Stomach (tissue), 8 donors: ENCODE measurements at regions not wholly inside any gene's neighbourhood (a gene's known extent, or its start where the extent isn't known, plus 50 kb on each side); places are given as distances from the start of the nearest gene placed in this dataset.

ENCODE experiments used
- DNase-seq, 2 donors: peaks; one replicate each; pipeline versions ENCODE4 v3.0.0 to v3.0.0-alpha.2; 2013 to 2019
- H3K27ac ChIP-seq, 5 donors: fragments of 200-600 bp in 4 of 5; sonication (generic) in 4 of 5; one replicate each; pipeline ENCODE4 v1.5.1; 2013 to 2019; ENCODE audit warnings: mild to moderate bottlenecking in 1 of 5, moderate library complexity in 1 of 5
- H3K27me3 ChIP-seq, 3 donors: fragments of 200-600 bp; sonication (generic); one replicate each; pipeline ENCODE4 v1.5.1; 2017 to 2019; ENCODE audit warnings: mixed run types in 1 of 3
- H3K36me3 ChIP-seq, 4 donors: fragments of 200-600 bp; sonication (generic); 1 replicate in 3 of 4; 2 replicates in 1 of 4; pipeline ENCODE4 v1.5.1; 2016 to 2019
- H3K4me1 ChIP-seq, 4 donors: fragments of 200-600 bp; sonication (generic); one replicate each; pipeline ENCODE4 v1.5.1; 2016 to 2019
- H3K4me3 ChIP-seq, 4 donors: fragments of 200-600 bp; sonication (generic) in 3 of 4; one replicate each; pipeline ENCODE4 v1.5.1; 2016 to 2019; ENCODE audit warnings: mild to moderate bottlenecking in 1 of 4
- H3K9me3 ChIP-seq, 4 donors: fragments of 200-600 bp; sonication (generic); one replicate each; pipeline ENCODE4 v1.5.1; 2016 to 2019
- CTCF ChIP-seq, 7 experiments: fragments of 450-650 bp in 4 of 7; fragments of 200-600 bp in 3 of 7; sonication (generic) in 3 of 7; IDR thresholded peaks; one replicate each; pipeline ENCODE4 v1.5.1; 2016 to 2019; ENCODE audit warnings: antibody characterized with exemption in 7 of 7, control low read depth in 2 of 7, mild to moderate bottlenecking in 1 of 7
- EP300 ChIP-seq: sonication (generic); formaldehyde crosslinking; IDR thresholded peaks from one replicate; pipeline ENCODE4 v1.6.1; 2017; ENCODE audit warnings: antibody characterized with exemption
- POLR2A ChIP-seq, 4 donors: fragments of 450-650 bp; IDR thresholded peaks; one replicate each; pipeline ENCODE4 v1.6.1; 2016; ENCODE audit warnings: antibody characterized with exemption in 4 of 4, control low read depth in 2 of 4, mild to moderate bottlenecking in 1 of 4, moderate library complexity in 1 of 4
- POLR2AphosphoS5 ChIP-seq, 3 donors: sonication (generic); formaldehyde crosslinking; IDR thresholded peaks; one replicate each; pipeline ENCODE4 v1.6.1; 2016; ENCODE audit warnings: antibody characterized with exemption in 3 of 3
- WGBS, 5 donors: extraction: QIAGEN DNeasy Blood & Tissue Kit in 3 of 5; methylation state at CpG; one replicate each; pipeline versions ENCODE4 v1.1.5 to v1.1.7; 2013 to 2018; 5-methylcytosine and 5-hydroxymethylcytosine counted together
- intact Hi-C: fragments of 100-400 bp; cut with DNase I; formaldehyde crosslinking; loops from one replicate; pipeline ENCODE4 v1.15.1; 2023; ENCODE audit warnings: low total_unique reads
- donor health status: healthy with polysubstance abuse.
- donor health status: Bipolar disorder and iron deficiency.
- donor health status: healthy.

GRCh38 chr1:201701831-201702230 lies 127.1 kb upstream of the IPO9 start:
- no peak overlapping the region for H3K4me3 ChIP-seq
- WGBS, 5 donors: 86 to 94% (median 88%) methylated on average over 2 of the region's 2 CpGs
- intact Hi-C loops: no loop called here
- TF ChIP-seq CTCF (IDR thresholded peaks at IDR 0.05): no peak
- TF ChIP-seq POLR2A (IDR thresholded peaks at IDR 0.05): no peak
- TF ChIP-seq POLR2AphosphoS5 (IDR thresholded peaks at IDR 0.05): no peak
- TF ChIP-seq EP300: no peak
- H3K27ac ChIP-seq: no peak overlapping the region
- H3K36me3 ChIP-seq: no peaks in the 10 kb centered on the region
- no peaks in the 10 kb centered on the region for H3K27me3 ChIP-seq
- no peak for DNase-seq
- no peaks in the 10 kb centered on the region for H3K9me3 ChIP-seq
- H3K4me1 ChIP-seq: peaks cover 11 to 23% (median 21%) of the 10 kb centered on the region in 4 donors

GRCh38 chr1:201702936-201703335 lies 126.0 kb upstream of the IPO9 start:
- H3K36me3 ChIP-seq: no peaks in the 10 kb centered on the region
- 33 to 49% (median 45%) methylated on average over 2 of the region's 2 CpGs for WGBS, 5 donors
- peaks cover 11 to 23% (median 17%) of the 10 kb centered on the region in 4 donors for H3K4me1 ChIP-seq
- DNase-seq: peak in 1 of 2 donors; percentile 84
- no peaks in the 10 kb centered on the region for H3K9me3 ChIP-seq
- H3K4me3 ChIP-seq: no peak overlapping the region
- peak overlapping the region in 4 of 5 donors; percentile 14 to 67 (median 62) for H3K27ac ChIP-seq
- H3K27me3 ChIP-seq: no peaks in the 10 kb centered on the region
- intact Hi-C loops: no loop called here
- no peak for TF ChIP-seq POLR2AphosphoS5 (IDR thresholded peaks at IDR 0.05)
- no peak for TF ChIP-seq POLR2A (IDR thresholded peaks at IDR 0.05)
- no peak for TF ChIP-seq EP300
- no peak for TF ChIP-seq CTCF (IDR thresholded peaks at IDR 0.05)

GRCh38 chr1:201703621-201704438 lies 125.1 kb upstream of the IPO9 start:
- TF ChIP-seq CTCF (IDR thresholded peaks at IDR 0.05) (peak in 6 of 7 experiments; percentile 91 to 98 (median 94)), POLR2AphosphoS5 (IDR thresholded peaks at IDR 0.05) (peak in 1 of 3 donors; percentile 69), POLR2A (IDR thresholded peaks at IDR 0.05) (no peak), EP300 (no peak)
- 22 to 35% (median 31%) methylated on average over 13 to 23 of the region's 23 CpGs for WGBS, 5 donors
- peaks cover 11 to 26% (median 17%) of the 10 kb centered on the region in 4 donors for H3K4me1 ChIP-seq
- H3K27ac ChIP-seq: peak overlapping the region; percentile 14 to 67 (median 61)
- no peaks in the 10 kb centered on the region for H3K36me3 ChIP-seq
- no peak overlapping the region for H3K4me3 ChIP-seq
- no peaks in the 10 kb centered on the region for H3K9me3 ChIP-seq
- intact Hi-C loops: loop anchor here (2.0 kb wide), 1 partner anchor 145 kb away; no protein-coding TSS in a partner anchor
- peak; percentile 88 to 94 for DNase-seq
- no peaks in the 10 kb centered on the region for H3K27me3 ChIP-seq

GRCh38 chr1:201704439-201704792 lies 124.5 kb upstream of the IPO9 start:
- DNase-seq: no peak
- 28 to 41% (median 38%) methylated on average over 2 of the region's 2 CpGs for WGBS, 5 donors
- H3K4me3 ChIP-seq: no peak overlapping the region

More at GRCh38 chr1:201704439-201704792, 124.5 kb upstream of the IPO9 start:
- TF ChIP-seq EP300 (no peak), CTCF (IDR thresholded peaks at IDR 0.05) (peak in 1 of 7 experiments; percentile 26)
- H3K27ac ChIP-seq: peak overlapping the region in 1 of 5 donors; percentile 63
- H3K36me3 ChIP-seq: no peaks in the 10 kb centered on the region
- intact Hi-C loops: loop anchor here (2.0 kb wide), 1 partner anchor 146 kb away; no protein-coding TSS in a partner anchor
- H3K27me3 ChIP-seq: no peaks in the 10 kb centered on the region
- no peaks in the 10 kb centered on the region for H3K9me3 ChIP-seq
- H3K4me1 ChIP-seq: peaks cover 11 to 26% (median 20%) of the 10 kb centered on the region in 4 donors
